SK-N-SH treated with all-trans-retinoic acid at 6 μM for 48 hours (cell line): ENCODE measurements at regions not wholly inside any gene's neighbourhood (a gene's known extent, or its start where the extent isn't known, plus 50 kb on each side); places are given as distances from the start of the nearest gene placed in this dataset.

ENCODE experiments used
- ATAC-seq: fragments of 200-7000 bp; cut with Tn5 transposase; 3 replicates; pipeline ENCODE4 v1.9.1; 2020; ENCODE audit warnings: mild to moderate bottlenecking, moderate library complexity
- ARNTL ChIP-seq: fragments of 450-650 bp; formaldehyde crosslinking; IDR thresholded peaks from 2 replicates; pipeline ENCODE4 v1.5.0; 2020; ENCODE audit warnings: low read depth, mild to moderate bottlenecking, moderate library complexity, borderline replicate concordance
- BACH2 ChIP-seq: fragments of 250-450 bp; sonication (Bioruptor Pico); IDR thresholded peaks from 2 replicates; pipeline ENCODE4 v1.9.0; 2021; ENCODE audit warnings: mild to moderate bottlenecking, borderline replicate concordance
- CSDC2 ChIP-seq: fragments of 250-450 bp; sonication (Bioruptor Pico); IDR thresholded peaks from 2 replicates; pipeline ENCODE4 v1.5.0; 2020; ENCODE audit warnings: mild to moderate bottlenecking, moderate library complexity
- ESRRG ChIP-seq: fragments of 250-450 bp; sonication (Bioruptor Pico); IDR thresholded peaks from 2 replicates; pipeline ENCODE4 v1.6.1; 2021; ENCODE audit warnings: mild to moderate bottlenecking
- GLIS3 ChIP-seq: fragments of 250-450 bp; sonication (Bioruptor Pico); IDR thresholded peaks from 2 replicates; pipeline ENCODE4 v1.5.0; 2020; ENCODE audit warnings: mild to moderate bottlenecking, moderate library complexity
- ISL1 ChIP-seq: fragments of 250-450 bp; sonication (Bioruptor Pico); IDR thresholded peaks from 2 replicates; pipeline ENCODE4 v2.1.2; 2022; ENCODE audit warnings: mild to moderate bottlenecking, moderate library complexity
- OSR1 ChIP-seq: fragments of 250-450 bp; sonication (Bioruptor Pico); IDR thresholded peaks from 2 replicates; pipeline ENCODE4 v1.8.0; 2022; ENCODE audit warnings: moderate library complexity, mild to moderate bottlenecking, inconsistent platforms
- PPARA ChIP-seq: fragments of 250-450 bp; sonication (Bioruptor Pico); IDR thresholded peaks from 2 replicates; pipeline ENCODE4 v1.5.0; 2020; ENCODE audit warnings: mild to moderate bottlenecking, borderline replicate concordance
- RARB ChIP-seq: fragments of 250-450 bp; sonication (Bioruptor Pico); IDR thresholded peaks from 2 replicates; pipeline ENCODE4 v1.8.0; 2021; ENCODE audit warnings: mild to moderate bottlenecking, moderate library complexity
- SNAI2 ChIP-seq: fragments of 250-450 bp; sonication (Bioruptor Pico); IDR thresholded peaks from 2 replicates; pipeline ENCODE4 v1.5.0; 2020; ENCODE audit warnings: mild to moderate bottlenecking, moderate library complexity
- TCF4 ChIP-seq: fragments of 250-450 bp; sonication (Bioruptor Pico); IDR thresholded peaks from 2 replicates; pipeline ENCODE4 v1.8.0; 2021; ENCODE audit warnings: mild to moderate bottlenecking, moderate library complexity, borderline replicate concordance
- TOX ChIP-seq: fragments of 250-450 bp; sonication (Bioruptor Pico); IDR thresholded peaks from 2 replicates; pipeline ENCODE4 v1.8.0; 2021; ENCODE audit warnings: mild to moderate bottlenecking, moderate library complexity, borderline replicate concordance
- ZC3H10 ChIP-seq: fragments of 250-450 bp; sonication (Bioruptor Pico); IDR thresholded peaks from 2 replicates; pipeline ENCODE4 v1.5.1; 2021; ENCODE audit warnings: mild to moderate bottlenecking, moderate library complexity
- ZFP30 ChIP-seq: fragments of 450-650 bp; formaldehyde crosslinking; IDR thresholded peaks from 2 replicates; pipeline ENCODE4 v1.5.0; 2022; ENCODE audit warnings: mild to moderate bottlenecking, moderate library complexity
- ZNF565 ChIP-seq: fragments of 450-650 bp; formaldehyde crosslinking; conservative IDR thresholded peaks from 2 replicates; pipeline ENCODE4 v1.5.0; 2020; ENCODE audit warnings: low read depth, mild to moderate bottlenecking, moderate library complexity
- ZNF8 ChIP-seq: fragments of 450-650 bp; formaldehyde crosslinking; IDR thresholded peaks from 2 replicates; pipeline ENCODE4 v1.5.0; 2020; ENCODE audit warnings: mild to moderate bottlenecking, moderate library complexity
- TF ChIP-seq, protein P1 (sequence below): fragments of 250-450 bp; sonication (Bioruptor Pico); IDR thresholded peaks from 2 replicates; pipeline ENCODE4 v1.5.1; 2020; ENCODE audit warnings: low read depth, mild to moderate bottlenecking, moderate library complexity
- TF ChIP-seq, protein P2 (sequence below): fragments of 250-450 bp; sonication (Bioruptor Pico); IDR thresholded peaks from 2 replicates; pipeline ENCODE4 v1.5.0; 2020; ENCODE audit warnings: mild to moderate bottlenecking, moderate library complexity
- TF ChIP-seq, protein P3 (sequence below): fragments of 250-450 bp; sonication (Bioruptor Pico); IDR thresholded peaks from 2 replicates; pipeline ENCODE4 v1.8.0; 2020; ENCODE audit warnings: mild to moderate bottlenecking, moderate library complexity, borderline replicate concordance
- TF ChIP-seq, protein P4 (sequence below): fragments of 250-450 bp; sonication (Bioruptor Pico); IDR thresholded peaks from 2 replicates; pipeline ENCODE4 v1.5.1; 2021; ENCODE audit warnings: mild to moderate bottlenecking, moderate library complexity
- TF ChIP-seq, protein P5 (sequence below): fragments of 250-450 bp; sonication (Bioruptor Pico); IDR thresholded peaks from 2 replicates; pipeline ENCODE4 v1.8.0; 2021; ENCODE audit warnings: low read depth, mild to moderate bottlenecking, moderate library complexity, borderline replicate concordance

DNA sequence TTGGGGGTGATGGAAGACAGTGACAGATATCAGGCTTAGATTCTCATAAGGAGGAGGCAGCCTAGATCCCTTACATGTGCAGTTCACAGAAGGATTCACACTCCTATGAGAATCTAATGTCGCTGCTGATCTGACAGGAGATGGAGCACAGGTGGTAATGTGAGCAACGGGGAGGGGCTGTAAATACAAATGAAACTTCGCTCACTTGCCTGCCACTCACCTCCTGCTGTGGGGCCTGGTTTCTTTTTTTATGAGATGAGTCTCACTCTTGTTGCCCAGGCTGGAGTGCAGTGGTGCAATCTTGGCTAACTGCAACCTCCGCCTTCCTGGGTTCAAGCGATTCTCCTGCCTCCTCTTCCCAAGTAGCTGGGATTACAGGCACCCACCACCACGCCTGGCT is 258.6 kb downstream of the EN1 start:
- no peak for ATAC-seq
- TF ChIP-seq ESRRG (no peak), ARNTL (no peak), GLIS3 (CRISPR knock-in tag) (no peak)

DNA sequence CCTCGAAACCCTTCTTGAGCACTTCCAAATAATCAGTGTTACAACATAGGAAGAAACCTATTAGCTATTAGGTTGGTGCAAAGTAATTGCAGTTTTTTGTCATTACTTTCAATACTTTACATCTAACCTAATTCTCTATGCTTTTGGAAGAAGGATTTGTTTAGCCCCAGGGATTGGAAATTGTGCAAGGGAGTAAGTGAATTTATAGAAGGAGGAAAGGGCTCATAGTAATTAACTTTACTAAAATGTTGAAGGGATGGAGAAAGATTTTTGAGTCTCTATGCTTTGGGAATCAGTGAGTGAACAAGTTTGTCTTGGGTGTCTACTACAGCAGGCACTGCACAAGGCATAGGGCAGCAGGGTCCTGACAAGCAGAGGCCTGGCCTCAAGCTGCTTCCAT is 261.1 kb downstream of the EN1 start:
- no peak for ATAC-seq
- TF ChIP-seq ZNF8 (no peak), ZFP30 (CRISPR knock-in tag) (no peak), TCF4 (CRISPR knock-in tag) (no peak), OSR1 (no peak), BACH2 (CRISPR knock-in tag) (no peak), PPARA (CRISPR knock-in tag) (no peak), ESRRG (no peak), GLIS3 (CRISPR knock-in tag) (no peak), ISL1 (no peak), ZNF565 (CRISPR knock-in tag) (no peak), CSDC2 (CRISPR knock-in tag) (no peak), RARB (CRISPR knock-in tag) (no peak), TOX (CRISPR knock-in tag) (no peak), ARNTL (no peak)
- TF ChIP-seq, protein P1, sequence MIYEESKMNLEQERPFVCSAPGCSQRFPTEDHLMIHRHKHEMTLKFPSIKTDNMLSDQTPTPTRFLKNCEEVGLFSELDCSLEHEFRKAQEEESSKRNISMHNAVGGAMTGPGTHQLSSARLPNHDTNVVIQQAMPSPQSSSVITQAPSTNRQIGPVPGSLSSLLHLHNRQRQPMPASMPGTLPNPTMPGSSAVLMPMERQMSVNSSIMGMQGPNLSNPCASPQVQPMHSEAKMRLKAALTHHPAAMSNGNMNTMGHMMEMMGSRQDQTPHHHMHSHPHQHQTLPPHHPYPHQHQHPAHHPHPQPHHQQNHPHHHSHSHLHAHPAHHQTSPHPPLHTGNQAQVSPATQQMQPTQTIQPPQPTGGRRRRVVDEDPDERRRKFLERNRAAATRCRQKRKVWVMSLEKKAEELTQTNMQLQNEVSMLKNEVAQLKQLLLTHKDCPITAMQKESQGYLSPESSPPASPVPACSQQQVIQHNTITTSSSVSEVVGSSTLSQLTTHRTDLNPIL (CRISPR knock-in tag): no peak
- TF ChIP-seq, protein P2, sequence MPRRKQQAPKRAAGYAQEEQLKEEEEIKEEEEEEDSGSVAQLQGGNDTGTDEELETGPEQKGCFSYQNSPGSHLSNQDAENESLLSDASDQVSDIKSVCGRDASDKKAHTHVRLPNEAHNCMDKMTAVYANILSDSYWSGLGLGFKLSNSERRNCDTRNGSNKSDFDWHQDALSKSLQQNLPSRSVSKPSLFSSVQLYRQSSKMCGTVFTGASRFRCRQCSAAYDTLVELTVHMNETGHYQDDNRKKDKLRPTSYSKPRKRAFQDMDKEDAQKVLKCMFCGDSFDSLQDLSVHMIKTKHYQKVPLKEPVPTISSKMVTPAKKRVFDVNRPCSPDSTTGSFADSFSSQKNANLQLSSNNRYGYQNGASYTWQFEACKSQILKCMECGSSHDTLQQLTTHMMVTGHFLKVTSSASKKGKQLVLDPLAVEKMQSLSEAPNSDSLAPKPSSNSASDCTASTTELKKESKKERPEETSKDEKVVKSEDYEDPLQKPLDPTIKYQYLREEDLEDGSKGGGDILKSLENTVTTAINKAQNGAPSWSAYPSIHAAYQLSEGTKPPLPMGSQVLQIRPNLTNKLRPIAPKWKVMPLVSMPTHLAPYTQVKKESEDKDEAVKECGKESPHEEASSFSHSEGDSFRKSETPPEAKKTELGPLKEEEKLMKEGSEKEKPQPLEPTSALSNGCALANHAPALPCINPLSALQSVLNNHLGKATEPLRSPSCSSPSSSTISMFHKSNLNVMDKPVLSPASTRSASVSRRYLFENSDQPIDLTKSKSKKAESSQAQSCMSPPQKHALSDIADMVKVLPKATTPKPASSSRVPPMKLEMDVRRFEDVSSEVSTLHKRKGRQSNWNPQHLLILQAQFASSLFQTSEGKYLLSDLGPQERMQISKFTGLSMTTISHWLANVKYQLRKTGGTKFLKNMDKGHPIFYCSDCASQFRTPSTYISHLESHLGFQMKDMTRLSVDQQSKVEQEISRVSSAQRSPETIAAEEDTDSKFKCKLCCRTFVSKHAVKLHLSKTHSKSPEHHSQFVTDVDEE (CRISPR knock-in tag): no peak
- TF ChIP-seq, protein P3, sequence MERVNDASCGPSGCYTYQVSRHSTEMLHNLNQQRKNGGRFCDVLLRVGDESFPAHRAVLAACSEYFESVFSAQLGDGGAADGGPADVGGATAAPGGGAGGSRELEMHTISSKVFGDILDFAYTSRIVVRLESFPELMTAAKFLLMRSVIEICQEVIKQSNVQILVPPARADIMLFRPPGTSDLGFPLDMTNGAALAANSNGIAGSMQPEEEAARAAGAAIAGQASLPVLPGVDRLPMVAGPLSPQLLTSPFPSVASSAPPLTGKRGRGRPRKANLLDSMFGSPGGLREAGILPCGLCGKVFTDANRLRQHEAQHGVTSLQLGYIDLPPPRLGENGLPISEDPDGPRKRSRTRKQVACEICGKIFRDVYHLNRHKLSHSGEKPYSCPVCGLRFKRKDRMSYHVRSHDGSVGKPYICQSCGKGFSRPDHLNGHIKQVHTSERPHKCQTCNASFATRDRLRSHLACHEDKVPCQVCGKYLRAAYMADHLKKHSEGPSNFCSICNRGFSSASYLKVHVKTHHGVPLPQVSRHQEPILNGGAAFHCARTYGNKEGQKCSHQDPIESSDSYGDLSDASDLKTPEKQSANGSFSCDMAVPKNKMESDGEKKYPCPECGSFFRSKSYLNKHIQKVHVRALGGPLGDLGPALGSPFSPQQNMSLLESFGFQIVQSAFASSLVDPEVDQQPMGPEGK (CRISPR knock-in tag): no peak

DNA sequence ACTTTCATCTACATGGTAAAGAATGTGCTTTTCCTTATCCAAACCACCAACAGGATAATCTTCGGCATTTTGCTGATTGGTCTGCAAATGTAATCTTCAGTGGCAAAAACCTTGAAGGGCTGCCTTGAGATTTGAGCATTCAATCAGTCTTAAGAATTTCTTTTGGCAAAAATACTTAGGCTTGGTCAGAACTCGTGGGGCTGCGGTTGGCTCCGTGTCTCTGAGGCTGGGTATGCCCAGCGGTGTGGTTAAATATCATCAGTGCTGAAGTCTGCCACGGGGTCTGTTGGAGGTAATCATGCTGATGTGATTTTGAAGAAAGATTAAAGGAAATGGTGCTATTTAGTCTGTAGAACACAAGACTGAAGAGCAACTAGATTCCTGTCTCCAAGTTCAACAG is 262.6 kb downstream of the EN1 start:
- TF ChIP-seq, protein P4, sequence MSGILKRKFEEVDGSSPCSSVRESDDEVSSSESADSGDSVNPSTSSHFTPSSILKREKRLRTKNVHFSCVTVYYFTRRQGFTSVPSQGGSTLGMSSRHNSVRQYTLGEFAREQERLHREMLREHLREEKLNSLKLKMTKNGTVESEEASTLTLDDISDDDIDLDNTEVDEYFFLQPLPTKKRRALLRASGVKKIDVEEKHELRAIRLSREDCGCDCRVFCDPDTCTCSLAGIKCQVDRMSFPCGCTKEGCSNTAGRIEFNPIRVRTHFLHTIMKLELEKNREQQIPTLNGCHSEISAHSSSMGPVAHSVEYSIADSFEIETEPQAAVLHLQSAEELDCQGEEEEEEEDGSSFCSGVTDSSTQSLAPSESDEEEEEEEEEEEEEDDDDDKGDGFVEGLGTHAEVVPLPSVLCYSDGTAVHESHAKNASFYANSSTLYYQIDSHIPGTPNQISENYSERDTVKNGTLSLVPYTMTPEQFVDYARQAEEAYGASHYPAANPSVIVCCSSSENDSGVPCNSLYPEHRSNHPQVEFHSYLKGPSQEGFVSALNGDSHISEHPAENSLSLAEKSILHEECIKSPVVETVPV (CRISPR knock-in tag): no peak
- ATAC-seq: no peak

DNA sequence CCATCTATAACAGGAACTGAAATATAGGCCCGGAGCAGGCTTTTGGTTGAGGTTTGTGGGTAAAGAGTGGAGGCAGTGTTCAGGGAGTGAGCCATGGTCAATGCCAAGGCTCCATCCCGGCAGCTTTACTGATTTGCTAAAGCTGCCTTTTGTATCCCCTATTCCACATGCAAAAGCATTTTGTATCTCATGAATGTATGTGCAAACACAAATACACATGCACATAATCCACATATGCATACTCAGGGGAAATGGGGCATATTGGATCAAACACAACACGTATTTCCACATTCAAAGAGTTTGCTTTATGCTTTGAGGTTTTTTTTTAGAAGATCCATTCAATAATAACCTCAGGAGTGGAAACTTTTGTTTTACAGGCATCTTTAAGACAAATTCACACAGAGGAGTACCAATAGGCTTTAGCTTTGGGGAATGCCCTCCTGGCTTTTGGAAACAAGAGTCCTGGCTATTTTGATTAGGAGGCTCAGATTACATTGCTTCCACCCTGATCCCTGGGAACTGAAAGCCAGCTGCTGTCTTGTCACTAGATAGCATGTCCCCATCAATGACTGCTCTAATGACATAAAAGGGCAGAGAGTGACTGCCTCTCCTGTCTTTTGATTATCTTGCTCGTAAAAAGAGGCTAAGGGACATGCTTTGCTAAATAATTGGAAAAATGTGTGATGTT is 263.2 kb downstream of the EN1 start:
- no peak for ATAC-seq
- TF ChIP-seq SNAI2 (CRISPR knock-in tag) (no peak), ARNTL (no peak), ZNF565 (CRISPR knock-in tag) (no peak), ZC3H10 (CRISPR knock-in tag) (no peak), CSDC2 (CRISPR knock-in tag) (no peak), PPARA (CRISPR knock-in tag) (no peak)
- TF ChIP-seq, protein P4 (CRISPR knock-in tag): no peak
- TF ChIP-seq, protein P2 (CRISPR knock-in tag): no peak
- TF ChIP-seq, protein P5, sequence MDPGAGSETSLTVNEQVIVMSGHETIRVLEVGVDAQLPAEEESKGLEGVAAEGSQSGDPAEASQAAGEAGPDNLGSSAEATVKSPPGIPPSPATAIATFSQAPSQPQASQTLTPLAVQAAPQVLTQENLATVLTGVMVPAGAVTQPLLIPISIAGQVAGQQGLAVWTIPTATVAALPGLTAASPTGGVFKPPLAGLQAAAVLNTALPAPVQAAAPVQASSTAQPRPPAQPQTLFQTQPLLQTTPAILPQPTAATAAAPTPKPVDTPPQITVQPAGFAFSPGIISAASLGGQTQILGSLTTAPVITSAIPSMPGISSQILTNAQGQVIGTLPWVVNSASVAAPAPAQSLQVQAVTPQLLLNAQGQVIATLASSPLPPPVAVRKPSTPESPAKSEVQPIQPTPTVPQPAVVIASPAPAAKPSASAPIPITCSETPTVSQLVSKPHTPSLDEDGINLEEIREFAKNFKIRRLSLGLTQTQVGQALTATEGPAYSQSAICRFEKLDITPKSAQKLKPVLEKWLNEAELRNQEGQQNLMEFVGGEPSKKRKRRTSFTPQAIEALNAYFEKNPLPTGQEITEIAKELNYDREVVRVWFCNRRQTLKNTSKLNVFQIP (CRISPR knock-in tag): no peak
- TF ChIP-seq, protein P1 (CRISPR knock-in tag): no peak
